Ishikawa (cell line): ENCODE measurements at regions not wholly inside any gene's neighbourhood (a gene's known extent, or its start where the extent isn't known, plus 50 kb on each side); places are given as distances from the start of the nearest gene placed in this dataset.

Experiments
- FOXM1 ChIP-seq: IDR thresholded peaks from 2 replicates; pipeline ENCODE4 v1.6.1; 2012; ENCODE audit warnings: low read depth, borderline replicate concordance
- RAD21 ChIP-seq: IDR thresholded peaks from 2 replicates; pipeline ENCODE4 v1.6.1; 2012; ENCODE audit warnings: low read depth
- TAF1 ChIP-seq: IDR thresholded peaks from 2 replicates; pipeline ENCODE4 v1.6.1; 2012; ENCODE audit warnings: low read depth, mild to moderate bottlenecking
- ZBTB7A ChIP-seq: IDR thresholded peaks from 2 replicates; pipeline ENCODE4 v1.6.1; 2012; ENCODE audit warnings: low read depth

GRCh38 chr20:24745206-24745605, 203.9 kb upstream of the CST7 start:
- TF ChIP-seq FOXM1 (no peak), RAD21 (no peak), ZBTB7A (no peak), TAF1 (no peak)
